Osteocyte (in vitro differentiated cells): ENCODE measurements at regions not wholly inside any gene's neighbourhood (a gene's known extent, or its start where the extent isn't known, plus 50 kb on each side); places are given as distances from the start of the nearest gene placed in this dataset.

Experiments
- DNase-seq: peaks from one replicate; pipeline ENCODE4 v3.0.0; 2021; ENCODE audit warnings: mixed read lengths; ENCODE audit not compliant: unreplicated experiment; ENCODE audit errors: extremely low spot score
- H3K27ac Mint-ChIP-seq: one replicate; pipeline ENCODE4 v1.8.0; 2021; ENCODE audit warnings: mild to moderate bottlenecking, mixed read lengths; ENCODE audit not compliant: unreplicated experiment
- H3K27me3 Mint-ChIP-seq: one replicate; pipeline ENCODE4 v1.8.0; 2021; ENCODE audit warnings: mixed read lengths; ENCODE audit not compliant: unreplicated experiment
- H3K36me3 Mint-ChIP-seq: one replicate; pipeline ENCODE4 v1.8.0; 2021; ENCODE audit warnings: mixed read lengths; ENCODE audit not compliant: unreplicated experiment
- H3K4me1 Mint-ChIP-seq: one replicate; pipeline ENCODE4 v1.8.0; 2021; ENCODE audit warnings: mixed read lengths; ENCODE audit not compliant: unreplicated experiment
- H3K4me3 Mint-ChIP-seq: one replicate; pipeline ENCODE4 v1.8.0; 2021; ENCODE audit warnings: mild to moderate bottlenecking, moderate library complexity, mixed read lengths; ENCODE audit not compliant: unreplicated experiment
- H3K9me3 Mint-ChIP-seq: one replicate; pipeline ENCODE4 v1.8.0; 2021; ENCODE audit warnings: mixed read lengths; ENCODE audit not compliant: unreplicated experiment
- TF ChIP-seq, protein P1 (sequence below): fragments of 200-600 bp; sonication (generic); IDR thresholded peaks from 2 replicates; pipeline ENCODE4 v1.5.0; 2021; ENCODE audit warnings: antibody characterized with exemption, mild to moderate bottlenecking, moderate library complexity

DNA sequence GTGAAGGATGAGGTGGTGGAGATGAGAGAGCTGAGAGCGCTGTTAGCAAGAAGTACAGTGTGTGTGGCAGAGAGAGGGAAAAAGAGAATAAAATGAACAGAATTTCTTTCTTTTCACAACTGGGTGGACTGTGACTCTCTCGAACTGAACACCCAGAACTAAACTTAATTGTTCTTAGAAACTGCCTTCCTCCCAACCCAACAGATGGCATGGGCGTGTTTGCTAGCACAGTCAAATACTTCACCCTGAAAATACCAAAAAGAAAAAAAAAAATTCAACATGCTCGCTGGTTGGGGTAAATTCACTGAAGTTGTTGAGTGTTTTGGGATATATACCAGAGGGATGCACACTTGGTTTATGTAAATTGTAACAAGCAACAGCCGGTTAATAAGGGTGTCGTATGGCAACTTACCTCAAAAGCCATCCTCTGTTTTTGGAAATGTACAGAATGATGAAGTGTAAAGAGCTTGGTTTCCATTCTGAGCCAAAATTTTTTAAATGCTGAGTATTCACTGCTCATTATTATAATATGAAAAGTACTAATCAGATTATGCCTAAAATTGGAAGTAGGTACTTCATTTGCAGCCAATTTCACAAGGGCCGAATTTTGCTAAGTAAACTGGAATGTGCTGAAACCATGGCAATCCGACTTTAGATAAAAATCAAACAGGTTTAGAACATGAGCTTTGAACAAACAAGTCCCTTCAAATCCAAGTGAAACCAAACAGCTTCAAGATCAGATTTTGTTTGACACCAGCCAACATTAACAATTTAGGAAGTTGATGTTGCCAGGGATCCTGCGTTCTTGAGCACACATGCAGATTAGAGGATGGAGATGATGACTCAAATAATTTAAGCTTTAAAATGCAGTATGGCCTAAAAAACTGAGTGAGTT, 115.8 kb downstream of the ZIC5 start:
- no peak for DNase-seq
- Mint-ChIP-seq H3K36me3 (no peaks in the 10 kb centered on the region), H3K9me3 (no peaks in the 10 kb centered on the region), H3K4me3 (no peak overlapping the region), H3K27me3 (peaks cover 26% of the 10 kb centered on the region), H3K4me1 (no peaks in the 10 kb centered on the region), H3K27ac (no peak overlapping the region)
- TF ChIP-seq, protein P1, sequence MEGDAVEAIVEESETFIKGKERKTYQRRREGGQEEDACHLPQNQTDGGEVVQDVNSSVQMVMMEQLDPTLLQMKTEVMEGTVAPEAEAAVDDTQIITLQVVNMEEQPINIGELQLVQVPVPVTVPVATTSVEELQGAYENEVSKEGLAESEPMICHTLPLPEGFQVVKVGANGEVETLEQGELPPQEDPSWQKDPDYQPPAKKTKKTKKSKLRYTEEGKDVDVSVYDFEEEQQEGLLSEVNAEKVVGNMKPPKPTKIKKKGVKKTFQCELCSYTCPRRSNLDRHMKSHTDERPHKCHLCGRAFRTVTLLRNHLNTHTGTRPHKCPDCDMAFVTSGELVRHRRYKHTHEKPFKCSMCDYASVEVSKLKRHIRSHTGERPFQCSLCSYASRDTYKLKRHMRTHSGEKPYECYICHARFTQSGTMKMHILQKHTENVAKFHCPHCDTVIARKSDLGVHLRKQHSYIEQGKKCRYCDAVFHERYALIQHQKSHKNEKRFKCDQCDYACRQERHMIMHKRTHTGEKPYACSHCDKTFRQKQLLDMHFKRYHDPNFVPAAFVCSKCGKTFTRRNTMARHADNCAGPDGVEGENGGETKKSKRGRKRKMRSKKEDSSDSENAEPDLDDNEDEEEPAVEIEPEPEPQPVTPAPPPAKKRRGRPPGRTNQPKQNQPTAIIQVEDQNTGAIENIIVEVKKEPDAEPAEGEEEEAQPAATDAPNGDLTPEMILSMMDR, result no peak

DNA sequence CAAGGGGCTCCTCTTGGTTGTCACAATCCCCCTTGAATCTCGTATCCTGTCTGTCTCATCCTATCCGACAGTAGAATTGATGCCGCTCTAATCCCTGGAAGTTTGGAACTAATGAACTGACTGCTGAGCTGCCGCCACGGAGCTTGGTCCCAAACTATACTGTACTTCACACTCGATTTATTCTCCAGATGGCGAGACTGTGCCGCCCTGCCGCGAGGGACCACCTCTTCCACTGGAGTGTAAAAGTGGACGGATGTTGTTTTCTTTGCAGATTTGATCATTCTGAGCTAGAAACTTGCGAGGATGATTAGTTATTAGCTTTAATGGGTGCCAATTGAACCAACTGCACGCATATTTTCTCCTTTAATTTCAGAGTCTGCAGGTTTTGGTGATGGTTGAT, 117.2 kb downstream of the ZIC5 start:
- no peak overlapping the region for H3K4me3 Mint-ChIP-seq
- H3K36me3 Mint-ChIP-seq, result no peaks in the 10 kb centered on the region
- H3K27ac Mint-ChIP-seq, result no peak overlapping the region
- DNase-seq, result no peak
- H3K27me3 Mint-ChIP-seq, result peaks cover 28% of the 10 kb centered on the region
- H3K4me1 Mint-ChIP-seq, result no peaks in the 10 kb centered on the region
- TF ChIP-seq, protein P1, result no peak
- H3K9me3 Mint-ChIP-seq, result no peaks in the 10 kb centered on the region

DNA sequence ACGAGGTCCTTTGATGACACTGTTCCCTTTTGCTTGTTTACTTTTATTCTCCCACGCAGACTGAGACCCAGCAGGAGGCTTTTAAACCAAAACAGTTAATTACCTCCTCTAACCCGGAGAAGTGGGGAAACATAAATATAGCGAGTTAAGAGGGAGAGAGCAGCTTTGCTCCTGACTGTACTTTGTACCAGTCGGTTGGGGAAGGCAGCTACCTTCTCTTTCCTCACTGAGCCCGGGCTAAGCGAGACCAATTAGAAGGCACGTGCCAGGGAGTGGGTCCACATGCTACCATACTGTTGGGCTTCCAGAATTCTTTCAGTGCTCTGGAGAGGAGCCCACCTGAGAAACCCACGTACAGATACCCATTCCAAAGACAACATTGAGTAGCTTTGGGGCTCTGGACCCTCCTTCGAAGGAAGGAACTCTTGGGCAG, 124.2 kb downstream of the ZIC5 start:
- DNase-seq, result no peak
- TF ChIP-seq, protein P1, result no peak
- Mint-ChIP-seq H3K4me1 (no peaks in the 10 kb centered on the region), H3K9me3 (no peaks in the 10 kb centered on the region), H3K36me3 (no peaks in the 10 kb centered on the region), H3K27me3 (peaks cover 30% of the 10 kb centered on the region), H3K27ac (no peak overlapping the region), H3K4me3 (no peak overlapping the region)

DNA sequence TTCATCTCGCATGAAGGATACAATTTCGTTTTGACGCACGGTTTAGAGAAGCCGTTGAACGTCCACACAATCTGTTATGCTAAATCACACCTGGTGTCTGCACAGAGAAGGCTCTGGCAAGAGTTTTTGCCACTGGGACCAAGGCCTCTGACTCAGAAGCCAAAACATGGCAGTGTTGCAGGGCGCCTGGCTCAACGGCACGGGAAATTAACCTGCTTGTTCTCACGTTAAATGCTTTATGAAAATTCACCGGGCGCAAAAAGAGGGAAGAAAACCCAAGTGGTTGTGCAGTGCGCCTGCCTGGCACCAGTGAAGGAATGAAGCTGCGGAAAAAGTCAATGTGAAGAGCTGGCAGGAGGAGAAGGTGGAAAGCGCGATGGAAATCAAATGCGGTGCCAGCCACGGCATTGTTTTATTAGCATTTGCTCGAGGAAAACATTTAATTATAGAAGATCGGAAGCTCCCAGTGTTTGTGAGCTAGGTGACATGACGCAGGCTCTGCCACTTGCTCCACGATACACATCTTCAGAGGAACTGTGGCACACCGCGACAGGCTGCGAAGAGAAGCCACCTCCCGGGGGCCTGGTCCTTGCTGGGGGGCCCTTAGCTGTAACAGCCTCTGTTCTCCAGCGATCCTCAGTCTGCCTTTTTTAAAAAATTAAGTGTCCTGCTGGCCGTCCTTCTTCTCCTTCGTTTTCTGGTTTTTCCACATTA, 126.2 kb downstream of the ZIC5 start:
- Mint-ChIP-seq H3K27ac (no peak overlapping the region), H3K9me3 (no peaks in the 10 kb centered on the region)
- TF ChIP-seq, protein P1, result no peak

DNA sequence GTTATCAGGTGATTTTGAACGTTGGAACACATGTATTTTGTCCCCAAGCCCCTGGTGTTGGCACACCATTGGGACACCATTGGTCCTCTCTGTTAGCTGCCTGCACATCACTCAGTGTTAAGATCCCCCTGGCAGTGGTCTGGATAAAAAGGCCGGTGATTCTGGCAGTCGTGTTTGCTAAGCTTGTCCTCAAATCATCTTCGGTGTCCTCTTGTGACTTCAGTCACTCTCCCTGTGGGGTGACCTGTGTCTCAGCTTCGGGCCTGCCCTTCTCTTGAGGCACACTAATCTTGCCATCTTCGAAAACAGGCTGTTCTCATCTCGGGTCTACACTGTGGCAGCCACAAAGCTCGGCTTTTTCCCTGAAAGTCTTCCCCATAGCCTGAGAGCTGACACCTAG, 127.1 kb downstream of the ZIC5 start:
- no peaks in the 10 kb centered on the region for H3K4me1 Mint-ChIP-seq
- TF ChIP-seq, protein P1, result no peak
- H3K36me3 Mint-ChIP-seq, result no peaks in the 10 kb centered on the region
- H3K9me3 Mint-ChIP-seq, result no peaks in the 10 kb centered on the region
- DNase-seq, result no peak
- H3K27ac Mint-ChIP-seq, result no peak overlapping the region
- peaks cover 19% of the 10 kb centered on the region for H3K27me3 Mint-ChIP-seq
- no peak overlapping the region for H3K4me3 Mint-ChIP-seq

More for the DNA sequence above, 126.2 kb downstream of the ZIC5 start:
- Mint-ChIP-seq H3K4me3 (no peak overlapping the region), H3K27me3 (peaks cover 19% of the 10 kb centered on the region), H3K4me1 (no peaks in the 10 kb centered on the region), H3K36me3 (no peaks in the 10 kb centered on the region)
- DNase-seq, result no peak
